OCI-LY7 (cell line): ENCODE measurements at regions not wholly inside any gene's neighbourhood (a gene's known extent, or its start where the extent isn't known, plus 50 kb on each side); places are given as distances from the start of the nearest gene placed in this dataset.

Experiments
- BruUV-seq: library from RNA; stranded (reverse); fragments of 400-500 nt; replicated peaks from 2 replicates; lab custom pipeline; 2021; lab: Mats Ljungman, UMichigan
- CTCF ChIA-PET: fragments of 300-600 bp; sonication (Branson Sonifier 250); formaldehyde crosslinking; loops from one replicate; lab custom pipeline; 2022; ENCODE audit warnings: antibody characterized with exemption; ENCODE audit not compliant: unreplicated experiment; lab: Charles Lee
- POLR2A ChIA-PET: fragments of 300-600 bp; sonication (Branson Sonifier 250); formaldehyde crosslinking; loops from one replicate; lab custom pipeline; 2022; ENCODE audit warnings: antibody characterized with exemption; lab: Charles Lee
- DNase-seq: peaks from one replicate; pipeline ENCODE4 v3.0.0-alpha.2; 2015; ENCODE audit warnings: low spot score
- H2AFZ ChIP-seq: fragments of 200-600 bp; sonication (generic), shearing (Covaris generic); 2 replicates; pipeline ENCODE4 v1.6.1; 2014; ENCODE audit warnings: mild to moderate bottlenecking, antibody characterized with exemption, low read length, moderate library complexity
- H3K27ac ChIP-seq: fragments of 200-600 bp; sonication (generic); 2 replicates; pipeline ENCODE4 v1.5.1; 2014; ENCODE audit warnings: mixed run types, low read depth, mild to moderate bottlenecking, moderate library complexity, low read length, inconsistent platforms; ENCODE audit not compliant: poor library complexity, severe bottlenecking
- H3K36me3 ChIP-seq: fragments of 200-600 bp; sonication (generic); 2 replicates; pipeline ENCODE4 v1.6.1; 2014; ENCODE audit warnings: mild to moderate bottlenecking, antibody characterized with exemption, low read length, moderate library complexity, mixed read lengths; ENCODE audit not compliant: insufficient read depth
- H3K4me1 ChIP-seq: fragments of 200-600 bp; sonication (generic); 2 replicates; pipeline ENCODE4 v1.5.1; 2014; ENCODE audit warnings: mild to moderate bottlenecking, low read length; ENCODE audit not compliant: insufficient read depth, poor library complexity, severe bottlenecking
- H3K4me2 ChIP-seq: fragments of 200-600 bp; sonication (generic); 2 replicates; pipeline ENCODE4 v1.6.1; 2014; ENCODE audit warnings: mild to moderate bottlenecking, low read length
- H3K4me3 ChIP-seq: fragments of 200-600 bp; sonication (generic); 2 replicates; pipeline ENCODE4 v1.5.1; 2014; ENCODE audit warnings: mild to moderate bottlenecking, low read depth, low read length; ENCODE audit not compliant: poor library complexity, severe bottlenecking
- H3K79me2 ChIP-seq: fragments of 200-600 bp; sonication (generic); 2 replicates; pipeline ENCODE4 v1.6.1; 2016; ENCODE audit warnings: low read depth, mild to moderate bottlenecking, low read length, moderate library complexity, mixed read lengths; ENCODE audit not compliant: insufficient read depth
- H3K9me2 ChIP-seq: fragments of 200-600 bp; sonication (generic); 2 replicates; pipeline ENCODE4 v1.6.1; 2016; ENCODE audit warnings: mild to moderate bottlenecking, low read length, mixed read lengths; ENCODE audit not compliant: insufficient read depth
- H3K9me3 ChIP-seq: fragments of 200-600 bp; sonication (generic); 2 replicates; pipeline ENCODE4 v1.6.1; 2014; ENCODE audit warnings: mild to moderate bottlenecking, mixed run types, low read length, mixed read lengths
- H4K20me1 ChIP-seq: fragments of 200-600 bp; sonication (generic); 2 replicates; pipeline ENCODE4 v1.6.1; 2014; ENCODE audit warnings: mild to moderate bottlenecking, antibody characterized with exemption, low read length, moderate library complexity, mixed read lengths; ENCODE audit not compliant: insufficient read depth
- CTCF ChIP-seq: fragments of 200-600 bp; sonication (generic); conservative IDR thresholded peaks from 2 replicates; pipeline ENCODE4 v1.5.1; 2014; ENCODE audit warnings: mild to moderate bottlenecking, antibody characterized with exemption, low read length, moderate library complexity, mixed read lengths
- EZH2phosphoT487 ChIP-seq: fragments of 200-600 bp; sonication (generic); IDR thresholded peaks from 2 replicates; pipeline ENCODE4 v1.6.1; 2018; ENCODE audit warnings: low read depth, borderline replicate concordance, mild to moderate bottlenecking, mixed run types, antibody characterized with exemption, low read length, moderate library complexity, mixed read lengths
- intact Hi-C: fragments of 100-400 bp; cut with micrococcal nuclease; formaldehyde crosslinking; loops from one replicate; pipeline ENCODE4 v1.10.0; 2022; ENCODE audit not compliant: unreplicated experiment

GRCh38 chr10:10351451-10351850, 666.2 kb upstream of the CELF2 start:
- CTCF ChIA-PET = no interaction called here
- Histone ChIP-seq H3K36me3 (no peaks in the 10 kb centered on the region), H3K4me3 (no peak overlapping the region), H4K20me1 (no peaks in the 10 kb centered on the region), H3K79me2 (no peaks in the 10 kb centered on the region), H3K4me1 (no peaks in the 10 kb centered on the region), H3K9me2 (no peaks in the 10 kb centered on the region), H2AFZ (no peak overlapping the region), H3K4me2 (no peak overlapping the region), H3K9me3 (no peaks in the 10 kb centered on the region), H3K27ac (no peak overlapping the region)
- TF ChIP-seq CTCF (no peak), EZH2phosphoT487 (no peak)
- DNase-seq = no peak
- POLR2A ChIA-PET = interaction anchor here (0.6 to 1.0 kb wide), 3 partner anchors 13 to 57 kb away, joined by 3 read pairs; no protein-coding TSS in a partner anchor
- BruUV-seq = no TSS peak
- intact Hi-C loops = no loop called here

- Histone ChIP-seq H3K4me1 (no peaks in the 10 kb centered on the region), H3K27ac (no peak overlapping the region), H3K36me3 (no peaks in the 10 kb centered on the region), H4K20me1 (no peaks in the 10 kb centered on the region), H3K79me2 (no peaks in the 10 kb centered on the region), H3K4me2 (no peak overlapping the region), H3K4me3 (no peak overlapping the region), H3K9me2 (no peaks in the 10 kb centered on the region), H3K9me3 (no peaks in the 10 kb centered on the region), H2AFZ (no peak overlapping the region)
- intact Hi-C loops = no loop called here
- DNase-seq = no peak
- CTCF ChIA-PET = no interaction called here
- TF ChIP-seq EZH2phosphoT487 = no peak
- no peak for TF ChIP-seq CTCF
- POLR2A ChIA-PET = interaction anchor here (3.2 kb wide), 1 partner anchor 13 kb away, joined by 13 read pairs; no protein-coding TSS in a partner anchor
- BruUV-seq = no TSS peak
Observed at GRCh38 chr10:10353326-10353868, 664.3 kb upstream of the CELF2 start.

- no peak overlapping the region for H3K4me2 ChIP-seq
- H4K20me1 ChIP-seq = no peaks in the 10 kb centered on the region
- ChIA-PET POLR2A (interaction anchor here (0.9 to 1.1 kb wide), 2 partner anchors 11 to 95 kb away, joined by 3 to 4 read pairs; no protein-coding TSS in a partner anchor), CTCF (no interaction called here)
- DNase-seq = no peak
- H3K4me1 ChIP-seq = no peaks in the 10 kb centered on the region
- H3K36me3 ChIP-seq = no peaks in the 10 kb centered on the region
- H3K9me2 ChIP-seq = no peaks in the 10 kb centered on the region
- H2AFZ ChIP-seq = no peak overlapping the region
- TF ChIP-seq CTCF = no peak
- no peak for TF ChIP-seq EZH2phosphoT487
- no peaks in the 10 kb centered on the region for H3K9me3 ChIP-seq
- no peaks in the 10 kb centered on the region for H3K79me2 ChIP-seq
- H3K4me3 ChIP-seq = no peak overlapping the region
- intact Hi-C loops = no loop called here
- no peak overlapping the region for H3K27ac ChIP-seq
- BruUV-seq = no TSS peak
Observed at GRCh38 chr10:10359263-10359662, 658.4 kb upstream of the CELF2 start.
